Mesodermal cell (in vitro differentiated cells): ENCODE measurements at regions not wholly inside any gene's neighbourhood (a gene's known extent, or its start where the extent isn't known, plus 50 kb on each side); places are given as distances from the start of the nearest gene placed in this dataset.

ENCODE experiments used
- H3K27ac ChIP-seq: 2 replicates; pipeline ENCODE4 v1.7.0; 2013; ENCODE audit warnings: mild to moderate bottlenecking, low read depth, low read length, moderate library complexity; ENCODE audit not compliant: severe bottlenecking
- H3K36me3 ChIP-seq: 2 replicates; pipeline ENCODE4 v1.7.1; 2013; ENCODE audit warnings: mild to moderate bottlenecking, low read length, moderate library complexity; ENCODE audit not compliant: control insufficient read depth, insufficient read depth
- H3K4me1 ChIP-seq: one replicate; pipeline ENCODE4 v1.7.1; 2013; ENCODE audit warnings: mild to moderate bottlenecking, low read length; ENCODE audit not compliant: insufficient read depth, control insufficient read depth, poor library complexity, severe bottlenecking
- H3K4me3 ChIP-seq: 2 replicates; pipeline ENCODE4 v1.7.0; 2013; ENCODE audit warnings: low read length, control low read depth, mild to moderate bottlenecking; ENCODE audit not compliant: insufficient read depth, poor library complexity, severe bottlenecking; ENCODE audit errors: extremely low read depth
- H3K9me3 ChIP-seq: 2 replicates; pipeline ENCODE4 v1.7.1; 2013; ENCODE audit warnings: mild to moderate bottlenecking, low read length, moderate library complexity; ENCODE audit not compliant: control insufficient read depth
- WGBS, 2 experiments: methylation state at CpG; one replicate each; pipeline ENCODE4 v1.1.5; 2013; ENCODE audit warnings: missing lambda C conversion rate in 2 of 2; ENCODE audit not compliant: insufficient coverage in 2 of 2; 5-methylcytosine and 5-hydroxymethylcytosine counted together

GRCh38 chr1:91173346-91173890, 151.6 kb upstream of the ZNF644 start:
- Histone ChIP-seq H3K4me1 (no peaks in the 10 kb centered on the region), H3K27ac (no peak overlapping the region), H3K36me3 (no peaks in the 10 kb centered on the region), H3K4me3 (no peak overlapping the region), H3K9me3 (no peaks in the 10 kb centered on the region)
- 93 to 94% methylated on average over 7 to 8 of the region's 9 CpGs for WGBS, 2 experiments

GRCh38 chr1:91172541-91172940, 150.7 kb upstream of the ZNF644 start:
- 83% methylated on average over 1 of the region's 2 CpGs; no CpG with 5 or more reads in 1 of the 2 experiments for WGBS, 2 experiments
- H3K27ac ChIP-seq: no peak overlapping the region
- H3K4me1 ChIP-seq: no peaks in the 10 kb centered on the region
- H3K4me3 ChIP-seq: no peak overlapping the region
- no peaks in the 10 kb centered on the region for H3K36me3 ChIP-seq
- H3K9me3 ChIP-seq: no peaks in the 10 kb centered on the region

- no peak overlapping the region for H3K27ac ChIP-seq
- no peak overlapping the region for H3K4me3 ChIP-seq
- no peaks in the 10 kb centered on the region for H3K36me3 ChIP-seq
- 84 to 87% methylated on average over 6 to 7 of the region's 7 CpGs for WGBS, 2 experiments
- H3K9me3 ChIP-seq: no peaks in the 10 kb centered on the region
- no peaks in the 10 kb centered on the region for H3K4me1 ChIP-seq
Measured at GRCh38 chr1:91171898-91172297, 150.1 kb upstream of the ZNF644 start.

- no peaks in the 10 kb centered on the region for H3K9me3 ChIP-seq
- H3K36me3 ChIP-seq: no peaks in the 10 kb centered on the region
- 79 to 93% methylated on average over 3 of the region's 4 CpGs for WGBS, 2 experiments
- H3K27ac ChIP-seq: no peak overlapping the region
- no peaks in the 10 kb centered on the region for H3K4me1 ChIP-seq
- H3K4me3 ChIP-seq: no peak overlapping the region
Measured at GRCh38 chr1:91170571-91170970, 148.7 kb upstream of the ZNF644 start.

- WGBS, 2 experiments: 0 to 3% methylated on average over 2 to 3 of the region's 6 CpGs
- H3K36me3 ChIP-seq: no peaks in the 10 kb centered on the region
- no peak overlapping the region for H3K4me3 ChIP-seq
- no peak overlapping the region for H3K27ac ChIP-seq
- peaks cover 2% of the 10 kb centered on the region for H3K4me1 ChIP-seq
- no peaks in the 10 kb centered on the region for H3K9me3 ChIP-seq
Measured at GRCh38 chr1:91166106-91166712, 144.4 kb upstream of the ZNF644 start.

- Histone ChIP-seq H3K27ac (no peak overlapping the region), H3K9me3 (no peaks in the 10 kb centered on the region), H3K4me1 (peaks cover 8% of the 10 kb centered on the region), H3K36me3 (no peaks in the 10 kb centered on the region), H3K4me3 (no peak overlapping the region)
- WGBS, 2 experiments: 44 to 50% methylated on average over 12 to 13 of the region's 14 CpGs
Measured at GRCh38 chr1:91165033-91165654, 143.3 kb upstream of the ZNF644 start.

- WGBS, 2 experiments: 90% methylated on average over 3 of the region's 3 CpGs; no CpG with 5 or more reads in 1 of the 2 experiments
- H3K9me3 ChIP-seq: no peaks in the 10 kb centered on the region
- no peak overlapping the region for H3K27ac ChIP-seq
- H3K4me3 ChIP-seq: no peak overlapping the region
- H3K4me1 ChIP-seq: peaks cover 8% of the 10 kb centered on the region
- H3K36me3 ChIP-seq: no peaks in the 10 kb centered on the region
Measured at GRCh38 chr1:91162613-91163012, 140.8 kb upstream of the ZNF644 start.

GRCh38 chr1:91161749-91162148, 139.9 kb upstream of the ZNF644 start:
- H3K4me3 ChIP-seq: no peak overlapping the region
- H3K36me3 ChIP-seq: no peaks in the 10 kb centered on the region
- H3K27ac ChIP-seq: no peak overlapping the region
- peaks cover 8% of the 10 kb centered on the region for H3K4me1 ChIP-seq
- 71 to 79% methylated on average over 1 to 3 of the region's 4 CpGs for WGBS, 2 experiments
- H3K9me3 ChIP-seq: no peaks in the 10 kb centered on the region

- Histone ChIP-seq H3K36me3 (no peaks in the 10 kb centered on the region), H3K27ac (no peak overlapping the region), H3K4me1 (peaks cover 8% of the 10 kb centered on the region), H3K4me3 (no peak overlapping the region), H3K9me3 (no peaks in the 10 kb centered on the region)
- WGBS, 2 experiments: 85% methylated on average over 7 to 9 of the region's 9 CpGs
Measured at GRCh38 chr1:91161166-91161565, 139.3 kb upstream of the ZNF644 start.

- H3K27ac ChIP-seq: no peak overlapping the region
- WGBS, 2 experiments: 94 to 96% methylated on average over 7 to 9 of the region's 14 CpGs
- H3K9me3 ChIP-seq: no peaks in the 10 kb centered on the region
- no peaks in the 10 kb centered on the region for H3K36me3 ChIP-seq
- H3K4me3 ChIP-seq: no peak overlapping the region
- H3K4me1 ChIP-seq: peaks cover 8% of the 10 kb centered on the region
Measured at GRCh38 chr1:91160363-91161075, 138.7 kb upstream of the ZNF644 start.
